GM11168 (cell line): ENCODE measurements at regions not wholly inside any gene's neighbourhood (a gene's known extent, or its start where the extent isn't known, plus 50 kb on each side); places are given as distances from the start of the nearest gene placed in this dataset.
"Not testable (repeated sequence)": the region's sequence is repeated elsewhere in the genome, so short reads cannot be mapped to it uniquely, and the experiment has no call there.

Source experiments
- in situ Hi-C: fragments of 300-500 bp; cut with MboI; formaldehyde crosslinking; loops from one replicate; pipeline ENCODE4 v1.12.0; 2022; ENCODE audit warnings: low sequenced_read_pairs; ENCODE audit not compliant: unreplicated experiment

GRCh38 chr4:138596896-138597295 lies 354.7 kb upstream of the SLC7A11 start:
- in situ Hi-C loops = no loop called here

- in situ Hi-C loops = no loop called here
Observed at GRCh38 chr4:138595731-138596460, 353.7 kb upstream of the SLC7A11 start.

- in situ Hi-C loops = no loop called here
Observed at GRCh38 chr4:138595171-138595570, 353.0 kb upstream of the SLC7A11 start.

- in situ Hi-C loops = no loop called here
Observed at GRCh38 chr4:138592796-138593195, 350.6 kb upstream of the SLC7A11 start.

GRCh38 chr4:138591808-138592207 lies 349.7 kb upstream of the SLC7A11 start:
- in situ Hi-C loops = no loop called here

- in situ Hi-C loops = no loop called here
Observed at GRCh38 chr4:138588501-138588900, 346.4 kb upstream of the SLC7A11 start.

- in situ Hi-C loops = no loop called here
Observed at GRCh38 chr4:138579146-138579545, 337.0 kb upstream of the SLC7A11 start.

GRCh38 chr4:138577826-138578225 lies 335.7 kb upstream of the SLC7A11 start:
- in situ Hi-C loops = not testable (repeated sequence)

- in situ Hi-C loops = no loop called here
Observed at GRCh38 chr4:138577145-138577544, 335.0 kb upstream of the SLC7A11 start.

- in situ Hi-C loops = no loop called here
Observed at GRCh38 chr4:138576684-138577083, 334.5 kb upstream of the SLC7A11 start.

- in situ Hi-C loops = no loop called here
Observed at GRCh38 chr4:138573246-138573645, 331.1 kb upstream of the SLC7A11 start.

- in situ Hi-C loops = no loop called here
Observed at GRCh38 chr4:138572007-138572406, 329.9 kb upstream of the SLC7A11 start.

- in situ Hi-C loops = no loop called here
Observed at GRCh38 chr4:138567696-138568095, 325.5 kb upstream of the SLC7A11 start.

- in situ Hi-C loops = no loop called here
Observed at GRCh38 chr4:138565576-138565975, 323.4 kb upstream of the SLC7A11 start.

- in situ Hi-C loops = no loop called here
Observed at GRCh38 chr4:138562544-138562991, 320.4 kb upstream of the SLC7A11 start.

GRCh38 chr4:138561906-138562305 lies 319.8 kb upstream of the SLC7A11 start:
- in situ Hi-C loops = no loop called here

GRCh38 chr4:138561276-138561880 lies 319.2 kb upstream of the SLC7A11 start:
- in situ Hi-C loops = no loop called here

- in situ Hi-C loops = no loop called here
Observed at GRCh38 chr4:138560448-138560847, 318.3 kb upstream of the SLC7A11 start.

GRCh38 chr4:138558886-138559285 lies 316.7 kb upstream of the SLC7A11 start:
- in situ Hi-C loops = no loop called here

- in situ Hi-C loops = no loop called here
Observed at GRCh38 chr4:138555584-138555983, 313.4 kb upstream of the SLC7A11 start.

GRCh38 chr4:138555108-138555507 lies 313.0 kb upstream of the SLC7A11 start:
- in situ Hi-C loops = no loop called here
